Endometrium (tissue), 2 donors: ENCODE measurements at regions not wholly inside any gene's neighbourhood (a gene's known extent, or its start where the extent isn't known, plus 50 kb on each side); places are given as distances from the start of the nearest gene placed in this dataset.
"Not testable (repeated sequence)": the region's sequence is repeated elsewhere in the genome, so short reads cannot be mapped to it uniquely, and the experiment has no call there.

Experiments
- FAIRE-seq: peaks from 2 replicates; lab custom pipeline; 2012; peaks lifted over from hg19 to GRCh38; lab: Jason Lieb, UNC
- donor health status: control.
- donor health status: control.

DNA sequence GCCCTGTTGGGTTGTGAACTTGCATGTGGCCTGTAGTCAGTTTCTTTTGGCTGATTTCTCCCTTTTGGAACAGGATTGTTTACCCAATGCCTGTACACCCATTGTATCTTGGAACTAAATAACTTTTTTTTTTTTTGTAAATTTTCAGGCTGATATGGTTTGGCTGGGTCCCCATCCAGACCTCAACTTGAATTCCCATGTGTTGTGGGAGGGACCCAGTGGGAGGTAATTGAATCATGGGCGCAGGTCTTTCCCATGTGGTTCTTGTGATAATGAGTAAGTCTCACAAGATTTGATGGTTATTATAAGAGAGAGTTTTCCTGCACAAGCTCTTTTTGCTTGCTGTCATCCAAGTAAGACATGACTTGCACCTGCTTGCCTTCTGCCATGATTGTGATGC lies 253.8 kb upstream of the GBE1 start:
- FAIRE-seq: no peak

GRCh38 chr3:82012775-82013174 lies 251.3 kb upstream of the GBE1 start:
- no peak for FAIRE-seq

DNA sequence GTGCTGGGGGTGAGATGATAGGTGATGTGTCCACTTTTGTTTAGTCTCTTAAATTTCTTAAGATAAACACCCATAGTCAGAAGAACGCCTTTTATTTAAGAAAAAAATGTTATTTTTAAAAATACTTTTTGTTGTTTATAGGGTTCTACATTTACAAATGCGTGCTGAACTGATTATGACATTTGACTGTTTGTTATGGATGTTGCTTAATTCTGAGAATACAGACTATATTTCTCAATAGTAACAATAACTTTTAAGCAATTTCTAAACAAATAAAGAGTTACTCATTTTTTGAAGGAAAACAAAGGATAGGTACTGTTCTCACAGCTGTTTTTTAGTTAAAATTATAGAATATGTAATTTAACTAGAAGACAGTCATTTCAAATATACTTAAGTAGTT lies 249.9 kb upstream of the GBE1 start:
- no peak for FAIRE-seq

DNA sequence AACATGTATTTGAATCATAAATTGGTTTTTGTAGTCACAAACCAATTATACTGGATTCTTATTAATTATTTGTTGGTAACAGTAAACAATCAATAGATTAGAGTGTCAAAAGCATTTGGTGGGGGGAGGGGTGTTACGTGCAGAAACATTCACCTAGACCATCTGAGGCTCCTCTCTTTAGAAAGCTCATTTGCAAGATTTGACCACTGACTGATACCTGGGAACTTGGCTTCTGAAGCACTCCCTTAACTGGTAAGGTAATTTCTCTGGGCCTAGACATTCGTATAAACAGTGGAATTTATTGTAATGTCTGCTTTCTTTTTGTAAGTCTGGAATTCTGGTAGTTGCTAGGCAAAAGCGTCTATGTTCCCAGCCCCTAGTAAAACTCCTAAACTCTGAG lies 243.8 kb upstream of the GBE1 start:
- FAIRE-seq: no peak

DNA sequence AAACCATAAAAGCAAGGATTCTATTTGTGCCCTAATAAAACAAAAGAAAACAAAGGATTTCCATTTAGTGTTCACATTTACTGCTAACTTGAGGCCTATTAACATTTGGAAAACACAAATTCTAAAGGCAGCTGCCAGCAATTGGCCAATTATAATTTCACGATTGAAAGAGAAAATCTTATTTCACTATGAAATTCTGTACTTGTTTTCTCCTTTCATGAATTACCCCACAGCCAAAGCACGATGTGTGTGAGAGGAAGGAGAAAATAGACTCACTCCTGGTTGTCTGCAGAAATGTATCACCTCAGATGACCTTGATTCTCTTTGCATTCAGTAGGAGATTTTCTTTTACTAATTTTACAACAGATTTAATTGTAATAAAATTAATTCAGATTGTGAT lies 242.8 kb upstream of the GBE1 start:
- no peak for FAIRE-seq

DNA sequence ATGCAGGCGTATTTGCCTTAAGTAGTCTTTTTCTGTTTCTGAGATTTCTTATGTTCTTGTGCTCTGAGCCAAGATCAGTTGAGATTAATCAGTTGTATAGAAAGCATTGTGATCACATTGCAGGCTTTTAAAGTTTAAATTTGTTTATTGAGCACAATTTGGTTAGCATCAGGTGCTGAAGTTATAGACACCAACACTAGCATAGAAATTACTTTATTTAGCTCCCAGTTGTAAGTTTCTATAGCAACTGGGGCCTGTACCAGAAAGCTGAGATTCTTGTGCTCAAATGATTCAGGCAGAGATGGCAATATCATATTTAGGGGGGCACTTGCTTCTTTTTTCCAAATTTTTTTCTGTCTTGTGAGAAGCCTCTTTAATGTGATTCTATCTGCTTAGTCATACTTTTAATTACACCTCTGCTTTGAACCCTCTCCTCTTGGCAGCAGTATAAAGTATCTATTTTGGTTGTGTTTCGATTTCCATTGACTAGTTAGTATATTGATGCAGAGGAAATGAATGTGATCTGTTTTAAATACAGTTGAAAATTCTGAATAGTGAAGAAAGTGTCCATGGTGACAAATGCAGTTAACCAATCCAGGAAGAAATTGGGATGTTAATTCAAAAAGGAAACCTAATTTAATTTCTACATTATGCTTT lies 241.7 kb upstream of the GBE1 start:
- no peak for FAIRE-seq

GRCh38 chr3:82002491-82002890 lies 241.0 kb upstream of the GBE1 start:
- no peak for FAIRE-seq

- FAIRE-seq: no peak
These were observed 240.0 kb upstream of the GBE1 start for GRCh38 chr3:82001276-82001923.

DNA sequence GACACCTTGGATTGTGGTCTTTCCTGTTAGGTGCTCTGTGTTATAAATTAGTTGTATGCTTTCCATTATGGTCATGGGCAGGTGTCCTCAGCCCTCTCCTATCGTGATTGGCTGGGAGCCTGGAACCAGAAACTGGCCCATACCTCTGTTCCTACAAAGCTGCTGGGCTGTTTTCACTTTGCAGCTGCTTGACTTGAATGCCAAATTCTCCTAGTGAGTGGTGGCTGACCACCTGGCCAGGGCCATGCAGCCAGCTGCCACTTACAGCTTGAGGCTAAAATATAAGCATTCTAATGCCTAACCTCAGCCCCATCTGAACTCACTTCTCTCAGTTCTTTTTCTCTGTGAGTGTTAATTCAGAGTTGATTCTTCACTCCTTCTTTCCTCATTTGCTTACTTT lies 239.3 kb upstream of the GBE1 start:
- no peak for FAIRE-seq

- FAIRE-seq: no peak
These were observed 238.9 kb upstream of the GBE1 start for GRCh38 chr3:82000350-82000749.

DNA sequence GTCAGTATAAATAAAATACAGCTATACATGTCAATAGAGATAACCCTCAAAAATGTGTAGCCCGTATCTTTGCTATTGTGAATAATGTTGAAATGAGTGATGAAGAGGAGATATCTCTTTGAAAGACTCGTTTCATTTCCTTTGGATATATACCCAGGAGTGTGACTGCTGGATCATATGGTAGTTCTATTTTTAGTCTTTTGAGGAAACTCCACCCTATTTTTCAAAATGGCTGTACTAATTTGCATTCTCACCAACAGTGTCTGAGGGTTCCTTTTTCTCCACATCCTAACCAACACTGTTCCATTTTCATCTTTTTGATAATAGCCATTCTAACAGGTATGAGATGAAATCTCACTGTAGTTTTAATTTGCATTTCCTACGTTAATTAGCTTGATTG lies 237.5 kb upstream of the GBE1 start:
- FAIRE-seq: no peak

DNA sequence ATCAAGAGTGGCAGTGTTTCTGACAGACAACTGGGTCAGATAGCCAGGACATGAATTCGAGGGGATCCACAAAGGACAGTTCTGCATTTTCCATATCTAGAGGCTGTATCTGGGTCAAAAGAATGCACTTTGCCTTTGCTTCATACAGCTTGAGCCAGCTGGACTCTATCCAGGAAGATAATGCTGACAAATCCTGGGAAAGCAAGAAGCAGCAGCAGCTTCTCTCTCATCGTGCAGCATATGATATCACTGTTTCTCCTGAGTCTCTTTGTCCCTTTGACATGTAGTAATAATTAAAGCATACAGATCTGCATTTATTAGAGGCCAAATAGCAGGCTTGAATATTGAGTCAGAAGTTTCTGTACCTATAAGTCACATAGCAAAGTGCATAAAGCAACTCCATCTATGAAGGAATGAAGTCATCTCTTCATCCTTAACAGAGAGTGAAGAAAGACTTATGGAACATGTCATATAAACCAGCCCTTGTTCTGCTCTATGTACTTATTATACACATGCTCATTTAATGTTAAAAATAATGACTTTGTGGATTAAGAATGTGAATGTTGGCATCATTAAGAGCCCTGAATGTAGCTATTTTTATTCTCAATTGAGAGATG lies 236.8 kb upstream of the GBE1 start:
- no peak for FAIRE-seq

GRCh38 chr3:81997390-81997789 lies 235.9 kb upstream of the GBE1 start:
- FAIRE-seq: no peak

DNA sequence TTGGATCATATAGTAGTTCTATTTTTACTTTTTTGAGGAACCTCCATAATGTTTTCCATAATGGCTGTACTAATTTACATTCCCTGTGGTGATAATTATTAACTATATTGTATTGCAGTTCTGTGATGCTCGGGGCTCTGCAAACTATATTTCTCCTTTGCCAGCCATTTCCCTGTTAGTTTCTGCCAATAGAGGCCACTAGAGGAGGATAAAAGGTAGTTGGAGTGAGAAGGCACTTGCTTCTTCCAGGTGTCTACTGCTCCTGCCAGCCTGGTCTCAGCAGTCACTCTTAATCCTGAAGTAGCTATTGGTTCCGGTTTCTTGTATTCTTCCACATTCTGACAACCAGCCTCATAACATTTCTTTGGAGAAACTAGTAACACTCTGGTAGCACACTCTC lies 233.9 kb upstream of the GBE1 start:
- FAIRE-seq: no peak

DNA sequence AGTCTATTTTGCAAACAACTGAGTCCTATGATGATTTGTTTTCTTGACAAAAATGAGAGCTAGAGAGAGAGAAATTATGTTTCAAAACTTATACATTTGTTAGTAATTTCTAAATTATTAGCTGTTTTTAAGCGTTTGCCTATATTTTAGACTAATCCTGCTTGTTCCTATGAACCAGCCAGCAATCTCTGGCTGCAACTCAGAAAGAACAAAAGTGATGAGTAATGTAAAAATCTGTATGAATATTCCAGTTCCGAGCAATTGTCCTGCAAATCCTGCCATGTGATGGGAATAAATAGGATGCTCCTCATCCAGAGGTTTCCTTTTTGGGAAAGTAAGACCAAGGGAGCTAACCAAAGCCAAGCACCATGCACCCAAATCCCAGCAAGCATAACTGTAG lies 228.3 kb upstream of the GBE1 start:
- no peak for FAIRE-seq

DNA sequence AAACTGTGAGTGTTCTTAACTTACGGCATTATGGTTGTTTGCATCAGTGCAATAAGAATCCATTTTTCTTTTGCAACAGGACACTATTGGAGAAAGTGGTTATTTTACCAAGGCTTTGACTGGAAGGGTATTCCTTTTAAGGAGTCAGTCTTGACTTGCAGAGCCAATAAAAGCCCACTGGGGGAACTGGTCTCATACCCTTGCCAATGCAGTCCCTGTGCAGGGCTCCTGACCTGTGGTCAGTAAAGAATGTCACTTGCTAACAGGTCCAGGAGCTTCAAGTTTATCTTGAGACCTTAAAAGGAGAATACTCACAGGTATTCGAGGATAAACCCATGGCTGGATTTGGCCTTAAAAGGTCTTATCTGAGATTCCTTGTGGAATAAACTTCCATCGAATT lies 227.8 kb upstream of the GBE1 start:
- FAIRE-seq: no peak

GRCh38 chr3:81987412-81987811 lies 226.0 kb upstream of the GBE1 start:
- FAIRE-seq: not testable (repeated sequence)

GRCh38 chr3:81985996-81986723 lies 224.7 kb upstream of the GBE1 start:
- no peak for FAIRE-seq

GRCh38 chr3:81983382-81983781 lies 221.9 kb upstream of the GBE1 start:
- no peak for FAIRE-seq

DNA sequence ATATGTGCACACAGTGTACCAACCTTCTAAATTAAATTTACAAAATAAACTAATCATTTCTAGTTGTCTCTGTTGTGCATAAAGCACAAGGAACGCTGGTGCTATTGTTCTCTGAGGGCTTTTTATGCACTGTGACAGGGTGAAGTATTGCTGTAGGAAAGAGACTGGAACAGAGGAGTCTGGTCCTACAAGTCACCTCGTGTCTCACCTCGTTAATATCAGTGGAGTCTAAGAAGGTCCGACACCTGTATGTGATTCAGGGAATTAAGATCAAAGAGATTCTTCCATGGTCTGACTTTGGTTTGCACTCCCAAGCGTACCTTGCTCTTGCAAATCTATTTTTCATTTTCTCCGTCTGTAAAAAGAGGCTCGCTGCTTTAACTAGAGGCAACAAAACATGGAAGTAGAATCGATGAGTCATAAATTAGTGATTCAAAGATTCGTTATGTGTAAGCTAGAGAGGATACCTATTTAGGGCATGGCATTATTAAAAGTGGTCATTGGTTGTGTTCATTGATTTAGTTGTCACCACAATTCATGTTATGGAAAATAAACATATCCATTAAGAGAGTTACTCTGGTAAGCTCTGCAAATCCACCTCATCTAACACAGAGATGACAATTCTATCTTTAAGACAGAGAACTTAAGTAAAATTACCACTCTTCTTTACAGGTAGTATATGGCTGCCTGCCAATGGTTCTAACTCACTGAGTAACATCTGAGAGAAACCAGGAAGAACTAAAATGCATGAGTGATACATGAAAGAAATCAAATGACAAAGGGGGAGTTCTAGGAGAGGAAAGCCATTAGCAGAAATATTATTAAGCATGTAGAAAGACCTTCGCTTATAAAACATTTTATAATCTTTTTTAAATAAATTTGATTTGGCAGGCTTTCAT lies 219.4 kb upstream of the GBE1 start:
- FAIRE-seq: no peak

DNA sequence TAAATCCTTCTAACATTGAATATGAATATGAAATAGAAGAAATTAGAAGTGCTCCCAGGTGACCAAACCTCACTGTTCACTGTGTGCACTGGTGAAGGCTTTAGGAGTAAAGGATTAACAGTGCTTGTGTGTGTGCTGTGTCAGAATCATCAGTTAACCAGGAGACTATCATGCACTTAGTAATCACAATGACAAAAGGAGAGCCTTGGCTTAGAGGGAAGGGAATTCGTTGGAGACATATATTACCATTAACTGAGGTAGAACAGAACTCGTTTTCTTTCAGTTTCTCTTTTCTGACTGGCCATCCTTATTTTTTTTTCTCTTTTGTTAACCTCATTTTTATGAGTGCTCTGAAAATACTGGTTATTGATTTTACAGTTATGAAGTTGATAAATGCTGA lies 213.3 kb upstream of the GBE1 start:
- no peak for FAIRE-seq

DNA sequence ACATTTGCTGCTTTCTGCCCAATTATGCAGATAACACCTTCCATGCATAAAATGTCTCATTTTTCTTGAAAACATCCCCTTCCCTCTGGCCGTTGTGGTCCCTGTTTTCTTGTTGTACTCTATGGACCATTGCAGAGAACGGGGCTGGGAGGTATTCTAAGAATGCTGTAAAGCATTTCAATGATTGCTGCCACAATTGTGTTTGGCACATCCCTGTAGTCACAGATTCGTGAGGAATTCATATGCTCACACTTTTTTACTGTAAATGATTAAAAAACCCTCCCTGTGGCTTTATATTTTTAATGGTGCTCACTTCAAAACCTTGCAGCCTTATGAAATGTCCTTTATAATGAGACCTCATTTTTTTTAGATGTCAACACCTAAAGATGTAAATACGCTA lies 207.2 kb upstream of the GBE1 start:
- no peak for FAIRE-seq
